LNCaP clone FGC (cell line): ENCODE measurements at regions not wholly inside any gene's neighbourhood (a gene's known extent, or its start where the extent isn't known, plus 50 kb on each side); places are given as distances from the start of the nearest gene placed in this dataset.

Experiments used
- DNase-seq: peaks from one replicate; pipeline ENCODE4 v3.0.0-alpha.2; 2011; ENCODE audit warnings: low read depth
- H3K4me3 ChIP-seq: 2 replicates; pipeline ENCODE4 v1.5.1; 2011; ENCODE audit warnings: mild to moderate bottlenecking, low read depth, low read length, control low read depth
- TF ChIP-seq, protein P1 (sequence below): IDR thresholded peaks from 2 replicates; pipeline ENCODE4 v1.5.1; 2012; ENCODE audit warnings: mild to moderate bottlenecking; ENCODE audit not compliant: control insufficient read depth, insufficient read depth; ENCODE audit errors: extremely low read depth

DNA sequence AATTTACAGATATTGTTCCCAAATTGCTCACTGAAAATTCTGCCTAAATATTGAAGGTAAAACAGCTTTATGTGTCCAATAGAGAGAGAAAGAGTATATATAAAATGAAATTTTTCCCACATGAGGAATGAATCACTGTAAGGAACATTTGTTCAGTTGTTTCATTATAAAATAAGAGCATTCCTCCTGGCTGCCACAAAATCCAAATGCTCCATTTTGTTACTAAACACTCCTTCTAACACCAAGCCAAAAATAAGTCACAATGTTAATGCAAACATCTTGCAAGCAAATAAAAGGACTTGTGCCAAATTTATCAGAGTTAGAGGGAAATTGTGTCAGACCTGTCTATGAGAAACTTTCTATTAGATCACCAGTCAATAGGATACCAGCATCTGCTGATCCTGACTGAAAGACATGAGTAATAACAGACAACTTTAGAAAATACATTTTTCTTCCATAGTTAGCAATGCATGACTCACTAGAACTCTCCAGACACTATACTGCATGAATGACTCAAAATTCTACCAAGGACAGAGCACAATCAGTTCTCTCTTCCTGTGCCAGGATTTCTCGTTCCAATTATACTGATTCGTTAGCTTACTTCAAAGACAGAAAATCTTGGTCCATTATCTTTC lies 83.5 kb upstream of the FNDC3A start:
- TF ChIP-seq, protein P1, sequence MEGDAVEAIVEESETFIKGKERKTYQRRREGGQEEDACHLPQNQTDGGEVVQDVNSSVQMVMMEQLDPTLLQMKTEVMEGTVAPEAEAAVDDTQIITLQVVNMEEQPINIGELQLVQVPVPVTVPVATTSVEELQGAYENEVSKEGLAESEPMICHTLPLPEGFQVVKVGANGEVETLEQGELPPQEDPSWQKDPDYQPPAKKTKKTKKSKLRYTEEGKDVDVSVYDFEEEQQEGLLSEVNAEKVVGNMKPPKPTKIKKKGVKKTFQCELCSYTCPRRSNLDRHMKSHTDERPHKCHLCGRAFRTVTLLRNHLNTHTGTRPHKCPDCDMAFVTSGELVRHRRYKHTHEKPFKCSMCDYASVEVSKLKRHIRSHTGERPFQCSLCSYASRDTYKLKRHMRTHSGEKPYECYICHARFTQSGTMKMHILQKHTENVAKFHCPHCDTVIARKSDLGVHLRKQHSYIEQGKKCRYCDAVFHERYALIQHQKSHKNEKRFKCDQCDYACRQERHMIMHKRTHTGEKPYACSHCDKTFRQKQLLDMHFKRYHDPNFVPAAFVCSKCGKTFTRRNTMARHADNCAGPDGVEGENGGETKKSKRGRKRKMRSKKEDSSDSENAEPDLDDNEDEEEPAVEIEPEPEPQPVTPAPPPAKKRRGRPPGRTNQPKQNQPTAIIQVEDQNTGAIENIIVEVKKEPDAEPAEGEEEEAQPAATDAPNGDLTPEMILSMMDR = no peak
- no peak for DNase-seq
- H3K4me3 ChIP-seq = no peak overlapping the region

DNA sequence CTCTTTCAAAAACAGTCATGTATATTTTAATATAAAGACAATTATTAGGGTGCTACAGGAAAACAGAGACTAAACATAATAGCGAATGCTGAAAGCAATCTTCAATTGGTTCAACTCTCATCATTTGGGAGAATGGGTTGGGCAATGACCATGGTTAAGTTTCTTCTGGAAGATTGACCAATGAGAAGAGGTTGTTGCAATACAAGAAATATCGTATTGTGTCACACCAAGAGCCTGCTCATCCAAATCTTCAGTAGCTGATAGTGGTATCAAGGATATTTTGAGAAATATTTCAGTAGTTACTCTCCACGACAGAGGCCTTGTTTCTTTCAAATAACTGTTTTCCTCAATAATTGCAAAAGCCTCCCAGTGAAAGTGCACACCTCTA lies 83.0 kb upstream of the FNDC3A start:
- DNase-seq = no peak
- TF ChIP-seq, protein P1 = no peak
- H3K4me3 ChIP-seq = no peak overlapping the region

DNA sequence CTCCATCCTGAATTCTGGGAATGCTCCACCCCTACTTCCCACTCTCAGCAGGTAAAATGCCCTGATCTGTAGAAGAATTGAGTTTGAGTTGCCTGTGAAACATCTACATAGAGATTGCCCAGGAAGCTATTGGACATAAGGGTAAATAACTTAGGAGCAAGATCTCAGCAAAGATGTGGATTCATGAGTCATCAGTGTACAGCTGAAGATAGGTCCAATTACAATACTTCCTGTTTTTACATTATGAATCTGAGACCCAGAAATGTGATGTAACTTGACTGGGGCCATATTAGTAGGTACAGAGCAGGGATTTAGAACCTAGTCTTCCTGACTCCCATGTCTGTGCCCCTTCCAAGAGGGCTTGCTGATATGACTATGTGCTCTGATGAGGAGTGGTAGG lies 79.4 kb upstream of the FNDC3A start:
- TF ChIP-seq, protein P1 = no peak
- no peak overlapping the region for H3K4me3 ChIP-seq
- no peak for DNase-seq

DNA sequence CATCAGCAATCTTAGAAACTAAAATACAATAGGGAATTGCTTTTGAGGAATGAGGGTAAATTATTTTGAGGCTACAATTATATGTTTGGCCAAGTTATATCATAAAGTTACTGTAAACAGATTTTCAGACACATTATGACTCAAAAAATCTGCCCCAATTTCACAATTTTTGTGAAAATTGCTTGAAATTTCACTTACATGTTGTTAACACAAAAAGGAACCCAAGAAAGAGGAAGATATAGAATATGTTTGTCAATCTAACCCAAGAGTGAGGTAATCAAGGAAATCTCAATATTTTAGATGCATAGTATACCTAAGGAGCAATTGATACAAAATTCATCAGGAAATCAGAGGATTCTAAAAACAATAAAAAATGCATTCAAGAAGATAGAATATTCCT lies 73.9 kb upstream of the FNDC3A start:
- no peak for DNase-seq
- no peak overlapping the region for H3K4me3 ChIP-seq
- TF ChIP-seq, protein P1 = no peak

DNA sequence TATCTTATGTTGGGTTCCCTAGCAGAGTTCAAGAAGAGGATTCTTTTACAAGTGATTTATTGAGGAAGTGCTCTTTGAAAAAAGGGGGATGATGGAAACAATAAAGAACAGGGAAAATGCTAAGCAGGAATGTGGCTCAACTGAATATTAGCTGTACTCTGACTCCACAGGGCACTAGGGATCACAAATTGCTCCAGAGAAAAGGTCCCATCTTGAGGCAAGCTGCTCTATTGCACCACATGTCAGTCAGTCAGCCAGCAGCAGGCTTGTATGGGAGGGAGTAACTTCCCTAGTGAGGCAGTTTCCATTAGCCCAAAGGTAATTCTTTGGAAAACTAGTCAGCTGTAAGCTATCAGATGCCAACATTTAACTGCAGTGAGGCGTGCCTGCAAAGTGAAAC lies 73.3 kb upstream of the FNDC3A start:
- TF ChIP-seq, protein P1 = no peak
- no peak for DNase-seq
- H3K4me3 ChIP-seq = no peak overlapping the region

DNA sequence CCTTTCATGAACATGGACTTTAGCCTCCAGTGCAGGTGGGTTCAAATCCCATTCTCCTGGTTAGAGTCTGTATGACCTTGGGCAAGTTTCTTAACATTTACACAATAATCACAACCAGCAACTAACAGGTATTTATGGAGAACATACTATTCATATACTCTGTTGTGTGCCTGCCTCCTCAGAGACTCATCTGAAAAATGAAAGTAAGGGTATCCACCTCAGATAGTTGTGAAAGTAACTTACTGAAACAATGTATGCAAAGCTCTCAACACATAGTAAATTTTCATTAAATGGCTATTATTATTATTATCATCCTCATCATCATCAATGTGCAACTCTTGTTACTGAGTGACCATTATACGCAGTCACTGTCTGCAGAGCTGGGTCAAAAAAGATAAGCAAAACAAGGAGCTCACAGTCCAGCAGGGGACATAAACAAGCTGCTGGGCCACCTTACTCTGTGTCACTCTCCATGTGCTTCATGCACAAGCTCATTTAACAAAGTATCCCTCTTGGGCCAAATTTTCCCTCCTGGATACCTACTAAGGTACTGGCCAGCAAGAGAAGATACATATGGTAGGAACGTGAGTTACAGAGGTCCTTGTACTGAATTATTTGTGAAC lies 70.9 kb upstream of the FNDC3A start:
- no peak for DNase-seq
- H3K4me3 ChIP-seq = no peak overlapping the region
- TF ChIP-seq, protein P1 = no peak

DNA sequence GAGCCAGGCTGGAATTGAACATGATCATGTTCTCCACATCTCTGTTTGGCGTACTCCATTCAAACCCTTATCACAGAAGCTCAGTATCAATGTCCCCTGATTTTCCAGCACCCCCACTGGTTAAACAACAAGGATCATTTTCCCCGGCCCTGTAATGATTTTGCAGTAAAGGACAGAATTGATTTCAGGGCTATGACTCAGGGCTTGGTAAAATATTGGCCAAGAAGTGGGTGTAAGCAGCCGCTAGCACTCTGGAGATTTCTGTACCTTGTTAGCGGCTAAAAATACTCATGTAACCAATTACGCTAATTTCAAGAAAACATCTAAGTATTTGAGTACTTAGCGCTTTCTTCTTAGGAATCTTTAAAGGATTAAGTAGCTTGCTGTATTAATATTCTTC lies 69.5 kb upstream of the FNDC3A start:
- DNase-seq = no peak
- H3K4me3 ChIP-seq = no peak overlapping the region
- TF ChIP-seq, protein P1 = no peak
